H9 (cell line): ENCODE measurements at regions not wholly inside any gene's neighbourhood (a gene's known extent, or its start where the extent isn't known, plus 50 kb on each side); places are given as distances from the start of the nearest gene placed in this dataset.

Source experiments
- DNase-seq: peaks from one replicate; pipeline ENCODE4 v3.0.0-alpha.2; 2017
- H2AFZ ChIP-seq: one replicate; pipeline ENCODE4 v1.6.1; 2013; ENCODE audit warnings: mild to moderate bottlenecking, low read length, control low read depth, moderate library complexity
- H2AK5ac ChIP-seq: 2 replicates; pipeline ENCODE4 v1.6.1; 2013; ENCODE audit warnings: low read length, control low read depth, mixed read lengths; ENCODE audit not compliant: insufficient read length
- H2BK120ac ChIP-seq: one replicate; pipeline ENCODE4 v1.6.1; 2013; ENCODE audit warnings: low read depth, mild to moderate bottlenecking, low read length, control low read depth, inconsistent platforms; ENCODE audit not compliant: poor library complexity, severe bottlenecking
- H2BK12ac ChIP-seq: 2 replicates; pipeline ENCODE4 v1.6.1; 2013; ENCODE audit warnings: low read length, control low read depth, mixed read lengths, low read depth; ENCODE audit not compliant: insufficient read length
- H2BK15ac ChIP-seq: 2 replicates; pipeline ENCODE4 v1.6.1; 2013; ENCODE audit warnings: low read depth, low read length, control low read depth
- H2BK20ac ChIP-seq: one replicate; pipeline ENCODE4 v1.6.1; 2013; ENCODE audit warnings: low read depth, mild to moderate bottlenecking, low read length, control low read depth, inconsistent platforms; ENCODE audit not compliant: poor library complexity, severe bottlenecking
- H2BK5ac ChIP-seq: 2 replicates; pipeline ENCODE4 v1.6.1; 2013; ENCODE audit warnings: low read length, control low read depth, mixed read lengths; ENCODE audit not compliant: insufficient read length
- H3K14ac ChIP-seq: 2 replicates; pipeline ENCODE4 v1.6.1; 2013; ENCODE audit warnings: low read length, control low read depth; ENCODE audit not compliant: insufficient read depth
- H3K18ac ChIP-seq: 2 replicates; pipeline ENCODE4 v1.6.1; 2013; ENCODE audit warnings: low read depth, mild to moderate bottlenecking, mixed read lengths, low read length, control low read depth; ENCODE audit not compliant: insufficient read length
- H3K23ac ChIP-seq: 2 replicates; pipeline ENCODE4 v1.6.1; 2013; ENCODE audit warnings: low read length, control low read depth, mixed read lengths, low read depth; ENCODE audit not compliant: insufficient read length
- H3K23me2 ChIP-seq: 2 replicates; pipeline ENCODE4 v1.6.1; 2013; ENCODE audit warnings: low read depth, mild to moderate bottlenecking, mixed read lengths, low read length, control low read depth; ENCODE audit not compliant: insufficient read length, poor library complexity, severe bottlenecking
- H3K27ac ChIP-seq: 2 replicates; pipeline ENCODE4 v1.5.1; 2013; ENCODE audit warnings: low read length, control low read depth, mixed read lengths, low read depth; ENCODE audit not compliant: insufficient read length
- H3K27me3 ChIP-seq: 2 replicates; pipeline ENCODE4 v1.6.1; 2013; ENCODE audit warnings: low read length, control low read depth, inconsistent platforms; ENCODE audit not compliant: insufficient read depth
- H3K4ac ChIP-seq: 2 replicates; pipeline ENCODE4 v1.6.1; 2013; ENCODE audit warnings: low read depth, mild to moderate bottlenecking, control low read depth, inconsistent platforms, low read length, moderate library complexity
- H3K4me1 ChIP-seq: 2 replicates; pipeline ENCODE4 v1.6.1; 2013; ENCODE audit warnings: low read length, control low read depth, inconsistent platforms; ENCODE audit not compliant: insufficient read depth
- H3K4me2 ChIP-seq: 2 replicates; pipeline ENCODE4 v1.6.1; 2013; ENCODE audit warnings: low read length, control low read depth, mixed read lengths; ENCODE audit not compliant: insufficient read length, insufficient read depth
- H3K56ac ChIP-seq: 2 replicates; pipeline ENCODE4 v1.6.1; 2013; ENCODE audit warnings: low read depth, mild to moderate bottlenecking, mixed read lengths, low read length, control low read depth; ENCODE audit not compliant: insufficient read length
- H3K79me1 ChIP-seq: 2 replicates; pipeline ENCODE4 v1.6.1; 2013; ENCODE audit warnings: low read depth, mild to moderate bottlenecking, moderate library complexity, low read length, control low read depth, inconsistent platforms; ENCODE audit not compliant: insufficient read depth, poor library complexity, severe bottlenecking
- H3K79me2 ChIP-seq: 2 replicates; pipeline ENCODE4 v1.6.1; 2013; ENCODE audit warnings: low read length, control low read depth, inconsistent platforms; ENCODE audit not compliant: insufficient read depth
- H3K9ac ChIP-seq: 2 replicates; pipeline ENCODE4 v1.6.1; 2013; ENCODE audit warnings: low read length, control low read depth, mixed read lengths; ENCODE audit not compliant: insufficient read length; ENCODE audit errors: extremely low read depth
- H3K9me3 ChIP-seq: one replicate; pipeline ENCODE4 v1.6.1; 2013; ENCODE audit warnings: low read depth, low read length, inconsistent platforms; ENCODE audit not compliant: control insufficient read depth
- H3T11ph ChIP-seq: one replicate; pipeline ENCODE4 v1.6.1; 2013; ENCODE audit warnings: mild to moderate bottlenecking, low read length, control low read depth, inconsistent platforms
- H4K20me1 ChIP-seq: one replicate; pipeline ENCODE4 v1.6.1; 2013; ENCODE audit not compliant: control insufficient read depth, insufficient read length, insufficient read depth
- H4K5ac ChIP-seq: 2 replicates; pipeline ENCODE4 v1.6.1; 2013; ENCODE audit warnings: low read depth, mild to moderate bottlenecking, mixed read lengths, low read length, control low read depth; ENCODE audit not compliant: insufficient read length
- H4K8ac ChIP-seq: replicated peaks from 2 replicates; pipeline ENCODE4 v1.6.1; 2013; ENCODE audit warnings: low read length, control low read depth, mixed read lengths, low read depth; ENCODE audit not compliant: insufficient read length
- H4K91ac ChIP-seq: 2 replicates; pipeline ENCODE4 v1.6.1; 2013; ENCODE audit warnings: low read depth, mild to moderate bottlenecking, moderate library complexity, mixed read lengths, low read length, control low read depth; ENCODE audit not compliant: insufficient read length
- H3K27ac Mint-ChIP-seq, 3 experiments: 2 replicates in 2 of 3; 3 replicates in 1 of 3; pipeline ENCODE4 v1.8.0; 2020 to 2021; ENCODE audit warnings: mixed read lengths in 3 of 3, mild to moderate bottlenecking in 1 of 3, moderate library complexity in 1 of 3
- H3K27me3 Mint-ChIP-seq: 2 replicates; pipeline ENCODE4 v1.8.0; 2021; ENCODE audit warnings: low read depth, mild to moderate bottlenecking, moderate library complexity, mixed read lengths
- H3K36me3 Mint-ChIP-seq, 3 experiments: 2 replicates in 2 of 3; 3 replicates in 1 of 3; pipeline ENCODE4 v1.8.0; 2020 to 2021; ENCODE audit warnings: low read depth in 3 of 3, mixed read lengths in 3 of 3; ENCODE audit not compliant: insufficient read depth in 1 of 3
- H3K4me1 Mint-ChIP-seq, 2 experiments: 2 replicates each; pipeline ENCODE4 v1.8.0; 2020; ENCODE audit warnings: mixed read lengths in 2 of 2
- H3K4me3 Mint-ChIP-seq, 2 experiments: 2 replicates in 1 of 2; 3 replicates in 1 of 2; pipeline ENCODE4 v1.8.0; 2020 to 2021; ENCODE audit warnings: mild to moderate bottlenecking in 2 of 2, mixed read lengths in 2 of 2, moderate library complexity in 1 of 2
- H3K9me3 Mint-ChIP-seq, 2 experiments: 2 replicates in 1 of 2; 3 replicates in 1 of 2; pipeline ENCODE4 v1.8.0; 2020; ENCODE audit warnings: mild to moderate bottlenecking in 2 of 2, mixed read lengths in 2 of 2, moderate library complexity in 1 of 2
- CTCF ChIP-seq: fragments of 200-600 bp; sonication (generic); conservative IDR thresholded peaks from 3 replicates; pipeline ENCODE4 v1.8.0; 2021; ENCODE audit warnings: antibody characterized with exemption, mild to moderate bottlenecking
- WGBS: extraction: QIAGEN DNeasy Blood & Tissue Kit; methylation state at CpG from one replicate; pipeline ENCODE4 v1.1.7; 2013; ENCODE audit warnings: missing lambda C conversion rate, low lambda C conversion rate, mixed read lengths; ENCODE audit not compliant: insufficient read length; ENCODE audit errors: extremely low coverage; 5-methylcytosine and 5-hydroxymethylcytosine counted together

- no peaks in the 10 kb centered on the region for H3K27me3 ChIP-seq
- H3K79me1 ChIP-seq = no peaks in the 10 kb centered on the region
- no peak overlapping the region for H2BK120ac ChIP-seq
- no peak overlapping the region for H2AK5ac ChIP-seq
- H3K4me1 ChIP-seq = no peaks in the 10 kb centered on the region
- no peak overlapping the region for H3K14ac ChIP-seq
- no CpG with 5 or more reads among the region's 23 CpGs for WGBS
- Mint-ChIP-seq H3K27ac (peak overlapping the region in 2 of 3 experiments; percentile 18 to 28; a peak in 1 of 7 replicates), H3K36me3 (no peaks in the 10 kb centered on the region), H3K27me3 (peaks cover 3% of the 10 kb centered on the region), H3K4me3 (no peak overlapping the region), H3K4me1 (peaks cover 25% of the 10 kb centered on the region in 2 experiments), H3K9me3 (no peaks in the 10 kb centered on the region)
- H3K18ac ChIP-seq = no peak overlapping the region
- H3K4ac ChIP-seq = no peak overlapping the region
- no peak for TF ChIP-seq CTCF
- no peak overlapping the region for H2BK20ac ChIP-seq
- H3K23ac ChIP-seq = no peak overlapping the region
- no peak overlapping the region for H2BK5ac ChIP-seq
- H3K9ac ChIP-seq = no peak overlapping the region
- no peak overlapping the region for H3K4me2 ChIP-seq
- no peak overlapping the region for H2AFZ ChIP-seq
- H3K9me3 ChIP-seq = no peaks in the 10 kb centered on the region
- no peak overlapping the region for H2BK12ac ChIP-seq
- H3T11ph ChIP-seq = no peak overlapping the region
- H3K23me2 ChIP-seq = no peaks in the 10 kb centered on the region
- H4K20me1 ChIP-seq = no peaks in the 10 kb centered on the region
- no peak overlapping the region for H4K8ac ChIP-seq
- H4K91ac ChIP-seq = no peak overlapping the region
- H3K56ac ChIP-seq = no peak overlapping the region
- H2BK15ac ChIP-seq = no peak overlapping the region
- no peak overlapping the region for H4K5ac ChIP-seq
- no peaks in the 10 kb centered on the region for H3K79me2 ChIP-seq
- H3K27ac ChIP-seq = no peak overlapping the region
- DNase-seq = no peak
These were observed 137.6 kb downstream of the OLFM1 start for GRCh38 chr9:135224921-135225541.
